DMS53 treated with DMSO at 0.1 percent for 48 hours (cell line): ENCODE measurements at regions not wholly inside any gene's neighbourhood (a gene's known extent, or its start where the extent isn't known, plus 50 kb on each side); places are given as distances from the start of the nearest gene placed in this dataset.
"Not testable (repeated sequence)": the region's sequence is repeated elsewhere in the genome, so short reads cannot be mapped to it uniquely, and the experiment has no call there.

ENCODE experiments used
- DNase-seq: peaks from one replicate; lab custom pipeline; 2025; ENCODE audit not compliant: unreplicated experiment; lab: John Stamatoyannopoulos, UW

- DNase-seq = no peak
Measured at GRCh38 chr9:73095425-73095824, 56.2 kb upstream of the ANXA1 start.

DNA sequence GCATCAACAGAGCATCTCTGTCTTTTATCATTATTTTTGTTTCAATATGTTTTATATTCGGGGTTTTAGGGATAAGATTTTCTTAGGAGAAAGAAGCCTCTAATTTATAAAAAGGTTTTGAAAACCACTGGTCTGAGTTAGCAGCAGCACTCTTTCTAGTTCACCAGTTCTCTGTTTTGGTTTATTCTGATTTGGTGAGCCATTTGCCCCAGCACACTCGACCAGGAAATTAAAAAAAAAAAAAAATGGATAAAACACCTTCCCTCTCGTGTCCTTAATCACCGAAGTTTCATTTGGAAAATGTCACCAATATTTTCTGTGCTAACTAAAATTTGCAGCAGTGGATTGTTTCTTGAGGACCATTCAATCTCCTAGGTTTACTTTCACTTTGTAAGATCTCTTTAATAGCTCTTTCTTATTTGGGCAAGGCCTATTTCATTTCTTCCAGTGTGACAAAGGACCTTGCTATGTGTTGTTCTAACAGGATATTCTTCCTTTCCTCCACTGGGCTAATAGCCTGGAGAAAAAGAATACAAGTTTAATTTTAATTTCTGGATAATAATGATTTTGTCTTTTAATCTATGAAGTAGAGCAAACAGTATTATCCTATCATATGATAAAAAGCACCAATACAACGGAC is 57.8 kb upstream of the ANXA1 start:
- DNase-seq = no peak

GRCh38 chr9:73093016-73093739 is 58.5 kb upstream of the ANXA1 start:
- DNase-seq = no peak

DNA sequence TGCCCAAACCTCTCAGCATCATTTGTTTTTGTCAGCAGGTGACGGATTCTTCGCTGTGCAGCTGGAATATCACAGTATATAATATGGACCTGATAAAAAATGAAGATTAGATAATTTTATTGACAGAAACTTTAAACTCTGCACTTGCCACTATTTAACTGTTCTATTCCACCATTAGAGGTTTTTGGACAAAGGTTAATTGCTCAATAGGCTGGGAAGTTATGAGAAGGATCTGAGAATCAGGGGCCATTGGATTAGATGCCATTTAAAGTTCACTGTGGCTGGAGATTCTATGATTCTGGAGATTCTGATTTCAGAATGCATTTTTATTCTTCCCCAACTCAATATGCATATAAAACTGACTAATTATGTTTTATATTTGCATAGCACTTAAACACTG is 59.8 kb upstream of the ANXA1 start:
- no peak for DNase-seq

GRCh38 chr9:73090214-73090613 is 61.5 kb upstream of the ANXA1 start:
- no peak for DNase-seq

- DNase-seq = no peak
Measured at GRCh38 chr9:73089304-73089985, 62.2 kb upstream of the ANXA1 start.

DNA sequence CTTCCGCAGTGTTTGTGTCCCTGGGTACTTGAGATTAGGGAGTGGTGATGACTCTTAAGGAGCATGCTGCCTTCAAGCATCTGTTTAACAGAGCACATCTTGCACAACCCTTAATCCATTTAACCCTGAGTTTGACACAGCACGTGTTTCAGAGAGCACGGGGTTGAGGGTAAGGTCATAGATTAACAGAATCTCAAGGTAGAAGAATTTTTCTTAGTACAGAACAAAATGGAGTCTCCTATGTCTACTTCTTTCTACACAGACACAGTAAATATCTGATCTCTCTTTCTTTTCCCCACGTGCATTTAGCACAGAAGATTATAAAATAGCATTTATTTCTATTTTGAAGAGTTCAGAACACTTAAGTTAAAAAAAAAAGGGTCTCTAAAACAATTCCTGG is 63.8 kb upstream of the ANXA1 start:
- DNase-seq = not testable (repeated sequence)

DNA sequence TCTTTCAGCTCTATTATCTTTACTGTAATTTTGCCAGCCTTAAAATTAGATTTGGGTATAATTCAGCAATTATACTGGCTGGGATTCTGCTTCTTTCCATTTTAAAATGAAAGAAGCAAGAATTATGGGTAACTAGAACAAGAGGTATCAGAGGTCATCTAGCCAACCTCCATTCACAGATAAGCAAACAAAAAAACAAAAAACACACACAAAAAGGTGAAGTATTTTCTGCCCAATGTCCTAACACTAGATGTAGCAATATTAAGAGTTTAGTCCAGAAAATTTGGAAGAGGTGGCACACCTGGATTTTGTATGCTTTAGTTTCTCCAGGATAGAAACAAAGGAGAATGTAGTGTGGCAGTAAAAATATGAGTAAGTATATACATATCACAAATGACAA is 68.1 kb upstream of the ANXA1 start:
- no peak for DNase-seq

DNA sequence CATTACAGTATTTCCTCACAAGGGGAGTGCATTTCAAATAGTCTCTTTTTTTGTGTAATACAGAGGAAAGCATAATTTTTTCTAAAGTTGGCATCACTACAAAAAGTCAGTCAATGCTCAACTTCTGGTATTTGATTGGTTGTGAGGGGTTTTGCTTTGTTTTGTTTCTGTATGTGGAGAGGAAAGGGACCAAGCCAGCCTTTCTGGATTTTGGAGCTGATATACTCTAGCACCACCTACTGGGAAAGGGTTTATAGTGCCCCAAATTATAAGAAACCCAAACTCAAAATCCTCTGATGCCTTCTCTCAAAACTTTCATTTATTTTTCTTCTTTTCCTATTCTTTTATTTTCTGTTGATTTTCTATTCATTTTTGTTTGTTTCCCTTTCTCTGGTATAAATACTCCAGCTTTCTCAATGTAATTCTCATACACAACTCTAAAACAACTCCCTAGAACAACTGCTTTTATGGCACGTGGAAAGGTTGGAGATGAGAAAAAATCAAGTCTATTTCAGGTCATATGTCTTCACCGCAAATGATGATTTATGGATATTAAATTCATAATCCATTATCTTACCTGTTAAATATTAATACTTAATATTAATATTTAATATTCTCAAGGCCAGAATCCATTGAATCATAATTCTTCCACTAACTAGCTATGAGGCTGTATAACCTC is 69.5 kb upstream of the ANXA1 start:
- peak; percentile 34 for DNase-seq

GRCh38 chr9:73080110-73080694 is 71.5 kb upstream of the ANXA1 start:
- no peak for DNase-seq

- no peak for DNase-seq
Measured at GRCh38 chr9:73079326-73079725, 72.3 kb upstream of the ANXA1 start.

DNA sequence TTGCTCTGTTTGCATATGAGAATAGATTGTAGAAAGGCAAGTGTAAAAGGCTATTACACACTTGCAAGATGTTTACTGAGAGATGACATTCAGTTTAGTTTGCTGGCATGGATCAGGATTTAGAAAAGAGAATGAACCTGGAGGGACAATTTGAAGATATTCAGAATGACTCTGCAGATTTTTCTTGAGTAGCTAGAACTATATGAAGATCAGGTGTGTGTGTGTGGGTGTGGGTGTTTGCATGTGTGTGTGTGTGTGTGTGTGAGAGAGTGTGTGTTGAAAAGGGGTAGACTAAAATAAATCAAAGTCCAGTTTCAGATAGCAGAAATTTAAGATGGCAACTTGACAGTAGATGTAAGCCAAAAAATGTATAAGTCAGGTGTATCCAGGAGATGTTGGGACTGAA is 74.0 kb upstream of the ANXA1 start:
- DNase-seq = no peak

DNA sequence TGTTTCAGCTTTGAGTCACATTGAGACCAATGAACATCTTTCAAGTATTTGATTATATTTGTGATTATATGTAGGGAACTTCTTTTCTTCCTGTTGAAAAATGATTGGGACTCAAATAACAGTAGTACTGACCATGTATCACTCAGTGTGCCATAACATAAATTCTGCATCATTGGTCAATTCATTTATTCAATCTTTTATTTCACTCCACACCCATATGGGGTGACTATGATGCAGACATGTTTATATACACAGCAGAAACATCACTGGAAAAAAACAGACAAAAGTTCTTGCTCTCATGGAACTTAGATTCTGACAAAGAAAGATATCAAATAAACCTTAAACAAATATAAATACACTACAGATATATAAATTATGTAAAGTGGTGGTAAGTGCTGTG is 74.7 kb upstream of the ANXA1 start:
- no peak for DNase-seq

DNA sequence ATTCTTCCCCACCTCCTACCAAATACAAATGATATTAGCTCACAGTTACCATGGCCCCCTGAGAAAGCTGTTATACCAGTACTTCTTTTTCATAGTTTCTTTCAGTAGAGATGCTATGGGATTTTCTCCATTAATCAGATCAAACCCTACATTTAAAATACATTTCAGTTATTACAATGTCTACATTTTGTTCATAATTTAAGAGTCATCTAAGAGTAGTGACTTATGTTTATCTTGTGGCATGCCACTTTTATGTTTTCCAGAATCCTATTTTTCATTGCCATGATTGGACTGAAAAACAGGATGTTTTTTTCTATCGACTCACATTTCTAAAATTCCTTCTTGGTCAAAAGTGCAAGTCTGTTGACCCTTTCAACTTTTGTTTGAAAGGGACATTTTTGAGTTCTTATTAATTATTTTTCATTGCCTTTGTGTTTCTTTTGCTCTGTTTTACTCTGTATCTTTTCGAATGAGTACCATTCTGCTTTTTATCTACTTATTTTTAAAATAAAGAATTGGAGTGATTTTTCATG is 77.4 kb upstream of the ANXA1 start:
- no peak for DNase-seq

GRCh38 chr9:73073337-73074175 is 78.1 kb upstream of the ANXA1 start:
- DNase-seq = no peak

DNA sequence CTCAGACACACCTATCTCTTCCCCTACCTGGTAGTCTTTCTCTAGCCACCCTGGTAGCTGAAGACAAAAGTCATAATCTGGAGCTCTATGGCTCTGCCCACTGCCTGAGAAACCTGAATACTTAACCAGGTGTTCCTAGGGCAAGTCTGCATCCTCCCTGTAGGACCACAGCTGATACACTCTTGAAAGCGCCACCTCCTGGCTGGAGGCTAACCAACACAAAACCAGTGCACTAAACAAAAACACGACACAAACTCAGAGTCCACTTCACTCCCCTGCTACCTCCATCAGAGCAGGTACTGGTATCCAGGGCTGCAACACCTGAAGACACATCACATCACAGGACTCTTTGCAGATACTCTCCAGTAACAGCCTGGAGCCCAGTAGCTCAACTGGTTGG is 84.6 kb upstream of the ANXA1 start:
- DNase-seq = no peak

DNA sequence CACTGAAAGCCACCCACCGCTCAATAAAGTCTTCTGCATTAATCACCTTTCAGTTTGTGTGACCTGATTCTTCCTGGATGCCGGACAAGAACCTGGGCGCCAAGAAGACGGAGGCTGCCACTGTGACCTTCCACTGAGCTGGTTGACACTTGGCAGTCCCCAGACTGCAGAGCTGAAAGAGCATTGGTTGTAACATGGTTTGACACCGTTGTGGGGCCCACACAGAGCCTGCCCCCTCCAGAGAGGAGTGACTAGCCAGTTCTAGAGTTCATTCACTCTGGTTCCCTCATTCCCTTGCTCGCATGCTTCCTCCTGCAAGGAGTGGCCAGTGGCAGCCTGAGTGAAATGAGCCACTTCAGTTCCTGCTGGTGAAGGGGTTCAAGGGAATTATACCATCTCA is 86.2 kb upstream of the ANXA1 start:
- no peak for DNase-seq

DNA sequence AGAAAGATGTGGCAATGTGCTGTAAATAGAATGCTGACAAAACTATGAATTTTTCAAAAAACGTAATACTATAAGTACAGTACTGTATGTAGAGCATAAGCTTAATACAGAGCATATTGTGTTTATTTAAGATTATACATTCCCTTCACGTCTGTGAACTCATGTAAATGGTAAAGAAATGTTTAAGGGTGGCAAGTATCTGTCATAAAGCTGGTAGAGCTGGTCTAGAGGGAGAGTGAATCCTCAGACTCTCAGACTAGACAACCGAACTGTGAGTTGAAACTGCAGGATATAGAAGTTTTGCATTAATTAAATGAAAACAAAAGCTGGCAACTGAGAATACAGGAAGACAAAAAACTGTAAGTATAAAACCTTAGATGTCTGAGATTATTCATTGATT is 87.3 kb upstream of the ANXA1 start:
- DNase-seq = no peak

DNA sequence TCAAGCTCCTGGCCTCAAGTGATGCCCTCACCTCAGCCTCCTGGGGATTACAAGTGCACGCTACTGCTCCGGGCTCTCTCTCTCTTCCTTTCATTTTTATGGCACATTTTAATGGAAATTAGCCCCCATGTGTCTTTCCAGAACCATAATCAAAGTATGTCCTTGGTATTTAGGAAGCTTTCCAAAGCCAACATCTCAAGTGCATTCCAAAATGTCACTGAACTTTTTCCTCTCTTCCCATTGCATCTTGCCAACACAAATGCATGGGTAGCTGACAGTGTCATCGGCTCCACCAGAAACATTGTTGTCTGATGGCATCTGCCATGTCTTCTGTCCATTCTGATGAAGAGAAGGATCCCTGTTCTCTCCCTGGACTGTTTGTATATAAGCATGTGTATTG is 90.5 kb upstream of the ANXA1 start:
- DNase-seq = no peak

- DNase-seq = no peak
Measured at GRCh38 chr9:73059247-73059646, 92.4 kb upstream of the ANXA1 start.
